ENCODE measurements at regions not wholly inside any gene's neighbourhood (a gene's known extent, or its start where the extent isn't known, plus 50 kb on each side); places are given as distances from the start of the nearest gene placed in this dataset.

GRCh38 chr1:222370913-222371675, 176.8 kb downstream of the HHIPL2 start:
- TF ChIP-seq CTCF (IDR thresholded peaks at IDR 0.05; ENCODE audit: low read depth, low read length) (no peak), EZH2phosphoT487 (IDR thresholded peaks at IDR 0.05; ENCODE audit: low read depth) (no peak)
- no peaks in the 10 kb centered on the region for H3K9me3 ChIP-seq (ENCODE audit: insufficient read depth, low read length)
- H3K4me1 ChIP-seq (ENCODE audit: low read length) = peaks cover 3% of the 10 kb centered on the region; the same call in 1 of the 2 replicates
- H3K9ac ChIP-seq (ENCODE audit: low read length) = no peak overlapping the region
- no peaks in the 10 kb centered on the region for H3K36me3 ChIP-seq (replicated peaks; ENCODE audit: low read depth, low read length)
- no peak overlapping the region for H3K4me3 ChIP-seq (ENCODE audit: low read length)
- H3K27ac ChIP-seq (ENCODE audit: low read length) = no peak overlapping the region
- H4K20me1 ChIP-seq (ENCODE audit: insufficient read depth, low read length) = no peaks in the 10 kb centered on the region
- H3K4me2 ChIP-seq (ENCODE audit: low read length) = no peak overlapping the region
- H3K27me3 ChIP-seq (ENCODE audit: low read depth, low read length) = peaks cover 10% of the 10 kb centered on the region; the same call in 1 of the 2 replicates
- no peaks in the 10 kb centered on the region for H3K79me2 ChIP-seq (ENCODE audit: low read length)
- H2AFZ ChIP-seq (ENCODE audit: low read depth, low read length) = no peak overlapping the region

- no peak for TF ChIP-seq EZH2phosphoT487 (IDR thresholded peaks at IDR 0.05; ENCODE audit: low read depth)
- TF ChIP-seq CTCF (IDR thresholded peaks at IDR 0.05; ENCODE audit: low read depth, low read length) = no peak
- Histone ChIP-seq H3K27me3 (ENCODE audit: low read depth, low read length) (peaks cover 15% of the 10 kb centered on the region; the same call in 1 of the 2 replicates), H3K27ac (ENCODE audit: low read length) (no peak overlapping the region), H3K4me2 (ENCODE audit: low read length) (no peak overlapping the region), H3K9ac (ENCODE audit: low read length) (no peak overlapping the region), H3K36me3 (replicated peaks; ENCODE audit: low read depth, low read length) (no peaks in the 10 kb centered on the region), H3K79me2 (ENCODE audit: low read length) (no peaks in the 10 kb centered on the region), H2AFZ (ENCODE audit: low read depth, low read length) (no peak overlapping the region), H4K20me1 (ENCODE audit: insufficient read depth, low read length) (no peaks in the 10 kb centered on the region), H3K4me1 (ENCODE audit: low read length) (peaks cover 3% of the 10 kb centered on the region; the same call in 1 of the 2 replicates), H3K4me3 (ENCODE audit: low read length) (no peak overlapping the region), H3K9me3 (ENCODE audit: insufficient read depth, low read length) (no peaks in the 10 kb centered on the region)
Observed at GRCh38 chr1:222370081-222370912, 177.6 kb downstream of the HHIPL2 start.

- no peak overlapping the region for H3K9ac ChIP-seq (ENCODE audit: low read length)
- H3K4me2 ChIP-seq (ENCODE audit: low read length) = no peak overlapping the region
- H3K27me3 ChIP-seq (ENCODE audit: low read depth, low read length) = peaks cover 20% of the 10 kb centered on the region; the same call in 1 of the 2 replicates
- no peaks in the 10 kb centered on the region for H3K79me2 ChIP-seq (ENCODE audit: low read length)
- H3K4me3 ChIP-seq (ENCODE audit: low read length) = no peak overlapping the region
- TF ChIP-seq CTCF (IDR thresholded peaks at IDR 0.05; ENCODE audit: low read depth, low read length) = no peak
- no peak for TF ChIP-seq EZH2phosphoT487 (IDR thresholded peaks at IDR 0.05; ENCODE audit: low read depth)
- H3K27ac ChIP-seq (ENCODE audit: low read length) = no peak overlapping the region
- H2AFZ ChIP-seq (ENCODE audit: low read depth, low read length) = no peak overlapping the region
- no peaks in the 10 kb centered on the region for H3K36me3 ChIP-seq (replicated peaks; ENCODE audit: low read depth, low read length)
- no peaks in the 10 kb centered on the region for H3K9me3 ChIP-seq (ENCODE audit: insufficient read depth, low read length)
- no peaks in the 10 kb centered on the region for H4K20me1 ChIP-seq (ENCODE audit: insufficient read depth, low read length)
- peaks cover 3% of the 10 kb centered on the region; the same call in 1 of the 2 replicates for H3K4me1 ChIP-seq (ENCODE audit: low read length)
Observed at GRCh38 chr1:222369148-222369547, 178.8 kb downstream of the HHIPL2 start.

GRCh38 chr1:222358100-222358499, 189.8 kb downstream of the HHIPL2 start:
- no peak for TF ChIP-seq CTCF (IDR thresholded peaks at IDR 0.05; ENCODE audit: low read depth, low read length)
- no peak for TF ChIP-seq EZH2phosphoT487 (IDR thresholded peaks at IDR 0.05; ENCODE audit: low read depth)
- Histone ChIP-seq H3K9ac (ENCODE audit: low read length) (no peak overlapping the region), H3K27me3 (ENCODE audit: low read depth, low read length) (no peaks in the 10 kb centered on the region), H4K20me1 (ENCODE audit: insufficient read depth, low read length) (no peaks in the 10 kb centered on the region), H2AFZ (ENCODE audit: low read depth, low read length) (no peak overlapping the region), H3K4me2 (ENCODE audit: low read length) (no peak overlapping the region), H3K27ac (ENCODE audit: low read length) (no peak overlapping the region), H3K79me2 (ENCODE audit: low read length) (no peaks in the 10 kb centered on the region), H3K9me3 (ENCODE audit: insufficient read depth, low read length) (no peaks in the 10 kb centered on the region), H3K4me1 (ENCODE audit: low read length) (no peaks in the 10 kb centered on the region), H3K36me3 (replicated peaks; ENCODE audit: low read depth, low read length) (no peaks in the 10 kb centered on the region), H3K4me3 (ENCODE audit: low read length) (no peak overlapping the region)
